ENCODE measurements at regions not wholly inside any gene's neighbourhood (a gene's known extent, or its start where the extent isn't known, plus 50 kb on each side); places are given as distances from the start of the nearest gene placed in this dataset.

DNA sequence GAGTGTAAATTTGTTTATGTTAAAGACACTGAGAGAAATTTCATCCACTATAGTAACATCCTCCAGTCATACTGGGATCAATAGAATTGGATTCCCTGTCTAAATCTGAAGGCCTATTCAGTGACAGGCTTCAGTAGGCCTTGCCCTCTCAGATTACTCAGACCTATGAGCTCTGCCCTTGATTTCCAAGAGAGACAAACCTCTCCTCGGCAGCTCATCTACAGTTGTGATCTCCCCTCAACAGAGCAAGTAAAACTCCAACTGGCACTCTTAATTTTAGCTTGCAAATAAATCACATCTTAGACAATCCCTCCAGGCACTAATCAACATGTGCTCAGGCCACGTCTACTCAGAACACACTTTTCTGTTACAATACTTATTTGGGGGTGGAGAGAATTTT is 1191.4 kb upstream of the PHF14 start:
- dilution Hi-C loops (cut with MboI; ENCODE audit: extremely low pct_ligation_motif_present, low sequenced_read_pairs), result no loop called here
- no peak for DNase-seq (ENCODE audit: low read depth, low spot score)

DNA sequence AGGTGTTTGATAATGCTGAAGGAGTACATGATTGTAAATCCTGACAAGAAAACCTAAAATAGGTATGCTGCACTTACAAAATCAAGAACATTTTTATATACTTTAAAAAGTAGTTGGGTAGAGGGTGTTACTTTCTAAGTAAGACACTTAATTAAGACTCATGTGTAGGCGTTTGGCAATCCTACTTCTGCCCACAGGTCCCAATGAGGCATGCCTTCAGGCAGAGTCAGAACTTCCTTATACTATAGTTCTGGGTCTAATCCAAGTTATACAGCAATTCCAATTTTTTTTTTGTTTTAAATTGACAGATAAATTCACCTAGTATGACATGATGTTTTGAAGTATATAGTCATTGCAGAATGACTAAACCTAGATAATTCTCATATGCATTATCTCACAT is 1188.5 kb upstream of the PHF14 start:
- Histone ChIP-seq H3K4me3 (ENCODE audit: control insufficient read depth in 2 of 3, extremely low read depth in 1 of 3, insufficient read depth in 2 of 3, low read depth in 1 of 3, low read length in 3 of 3) (no peak overlapping the region), H3K9me1 (ENCODE audit: control insufficient read depth, extremely low read depth, insufficient read depth, low read length) (no peaks in the 10 kb centered on the region), H4K20me1 (ENCODE audit: control insufficient read depth, extremely low read depth, insufficient read depth, low read length) (no peaks in the 10 kb centered on the region), H3K36me3 (ENCODE audit: control insufficient read depth in 2 of 2, extremely low read depth in 1 of 2, insufficient read depth in 2 of 2, low read length in 2 of 2) (no peaks in the 10 kb centered on the region), H3K79me2 (ENCODE audit: control insufficient read depth, insufficient read depth, low read length) (no peaks in the 10 kb centered on the region), H3K9ac (ENCODE audit: control insufficient read depth, extremely low read depth, insufficient read depth, low read length) (no peak overlapping the region), H2AFZ (ENCODE audit: control insufficient read depth, low read length) (no peak overlapping the region), H3K9me3 (ENCODE audit: control insufficient read depth, low read depth, low read length) (no peaks in the 10 kb centered on the region), H3K27me3 (ENCODE audit: control insufficient read depth, extremely low read depth, insufficient read depth, low read length) (no peaks in the 10 kb centered on the region), H3K4me1 (ENCODE audit: control insufficient read depth, extremely low read depth, insufficient read depth, low read length) (no peaks in the 10 kb centered on the region), H3K4me2 (ENCODE audit: control insufficient read depth, extremely low read depth, insufficient read depth, low read depth, low read length) (no peak overlapping the region), H3K27ac (ENCODE audit: control insufficient read depth, insufficient read depth, low read length) (no peak overlapping the region)
- DNase-seq (ENCODE audit: low read depth, low spot score), result no peak
- dilution Hi-C loops (cut with MboI; ENCODE audit: extremely low pct_ligation_motif_present, low sequenced_read_pairs), result no loop called here
- no peak for FAIRE-seq
- TF ChIP-seq, protein P1, sequence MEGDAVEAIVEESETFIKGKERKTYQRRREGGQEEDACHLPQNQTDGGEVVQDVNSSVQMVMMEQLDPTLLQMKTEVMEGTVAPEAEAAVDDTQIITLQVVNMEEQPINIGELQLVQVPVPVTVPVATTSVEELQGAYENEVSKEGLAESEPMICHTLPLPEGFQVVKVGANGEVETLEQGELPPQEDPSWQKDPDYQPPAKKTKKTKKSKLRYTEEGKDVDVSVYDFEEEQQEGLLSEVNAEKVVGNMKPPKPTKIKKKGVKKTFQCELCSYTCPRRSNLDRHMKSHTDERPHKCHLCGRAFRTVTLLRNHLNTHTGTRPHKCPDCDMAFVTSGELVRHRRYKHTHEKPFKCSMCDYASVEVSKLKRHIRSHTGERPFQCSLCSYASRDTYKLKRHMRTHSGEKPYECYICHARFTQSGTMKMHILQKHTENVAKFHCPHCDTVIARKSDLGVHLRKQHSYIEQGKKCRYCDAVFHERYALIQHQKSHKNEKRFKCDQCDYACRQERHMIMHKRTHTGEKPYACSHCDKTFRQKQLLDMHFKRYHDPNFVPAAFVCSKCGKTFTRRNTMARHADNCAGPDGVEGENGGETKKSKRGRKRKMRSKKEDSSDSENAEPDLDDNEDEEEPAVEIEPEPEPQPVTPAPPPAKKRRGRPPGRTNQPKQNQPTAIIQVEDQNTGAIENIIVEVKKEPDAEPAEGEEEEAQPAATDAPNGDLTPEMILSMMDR (optimal IDR thresholded peaks at IDR 0.05 in 1 of 3, IDR thresholded peaks at IDR 0.05 in 1 of 3, conservative IDR thresholded peaks at IDR 0.05 in 1 of 3; ENCODE audit: extremely low read depth in 1 of 3, insufficient read depth in 2 of 3, low read length in 3 of 3), result no peak
- no peak for TF ChIP-seq EZH2 (IDR thresholded peaks at IDR 0.05; ENCODE audit: low read length)

More for the DNA sequence above, 1191.4 kb upstream of the PHF14 start:
- Histone ChIP-seq H3K27ac (ENCODE audit: control insufficient read depth, insufficient read depth, low read length) (no peak overlapping the region), H3K9me3 (ENCODE audit: control insufficient read depth, low read depth, low read length) (no peaks in the 10 kb centered on the region), H3K4me3 (ENCODE audit: control insufficient read depth in 2 of 3, extremely low read depth in 1 of 3, insufficient read depth in 2 of 3, low read depth in 1 of 3, low read length in 3 of 3) (no peak overlapping the region), H3K9ac (ENCODE audit: control insufficient read depth, extremely low read depth, insufficient read depth, low read length) (no peak overlapping the region), H3K9me1 (ENCODE audit: control insufficient read depth, extremely low read depth, insufficient read depth, low read length) (no peaks in the 10 kb centered on the region), H3K27me3 (ENCODE audit: control insufficient read depth, extremely low read depth, insufficient read depth, low read length) (no peaks in the 10 kb centered on the region), H3K4me1 (ENCODE audit: control insufficient read depth, extremely low read depth, insufficient read depth, low read length) (no peaks in the 10 kb centered on the region), H3K4me2 (ENCODE audit: control insufficient read depth, extremely low read depth, insufficient read depth, low read depth, low read length) (no peak overlapping the region), H3K79me2 (ENCODE audit: control insufficient read depth, insufficient read depth, low read length) (no peaks in the 10 kb centered on the region), H3K36me3 (ENCODE audit: control insufficient read depth in 2 of 2, extremely low read depth in 1 of 2, insufficient read depth in 2 of 2, low read length in 2 of 2) (no peaks in the 10 kb centered on the region), H2AFZ (ENCODE audit: control insufficient read depth, low read length) (no peak overlapping the region), H4K20me1 (ENCODE audit: control insufficient read depth, extremely low read depth, insufficient read depth, low read length) (no peaks in the 10 kb centered on the region)
- no peak for FAIRE-seq
- TF ChIP-seq EZH2 (IDR thresholded peaks at IDR 0.05; ENCODE audit: low read length), result no peak
- TF ChIP-seq, protein P1 (optimal IDR thresholded peaks at IDR 0.05 in 1 of 3, IDR thresholded peaks at IDR 0.05 in 1 of 3, conservative IDR thresholded peaks at IDR 0.05 in 1 of 3; ENCODE audit: extremely low read depth in 1 of 3, insufficient read depth in 2 of 3, low read length in 3 of 3), result no peak

All from keratinocyte (primary cell).